ENCODE measurements at regions not wholly inside any gene's neighbourhood (a gene's known extent, or its start where the extent isn't known, plus 50 kb on each side); places are given as distances from the start of the nearest gene placed in this dataset.

DNA sequence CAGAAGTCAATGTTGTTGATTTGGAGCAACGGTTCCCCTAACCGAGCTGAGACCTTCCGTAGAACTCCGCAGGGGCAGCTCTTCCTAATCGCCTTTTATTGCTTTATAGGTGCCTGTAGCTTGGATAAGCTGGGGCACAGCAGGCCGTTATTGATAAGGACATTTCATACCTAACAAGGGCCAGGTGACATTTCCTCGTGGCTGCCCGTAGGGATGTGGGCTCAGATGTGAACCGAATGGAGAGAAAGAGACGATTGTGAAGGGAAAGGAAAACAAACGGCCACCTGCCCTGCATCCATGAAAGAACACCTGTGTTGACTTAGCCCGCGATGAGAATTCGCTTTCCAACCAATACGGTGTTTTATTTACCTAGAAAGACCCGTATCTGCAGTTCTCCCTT lies 53.3 kb upstream of the DACT2 start (continued):
- TF ChIP-seq, protein P1, sequence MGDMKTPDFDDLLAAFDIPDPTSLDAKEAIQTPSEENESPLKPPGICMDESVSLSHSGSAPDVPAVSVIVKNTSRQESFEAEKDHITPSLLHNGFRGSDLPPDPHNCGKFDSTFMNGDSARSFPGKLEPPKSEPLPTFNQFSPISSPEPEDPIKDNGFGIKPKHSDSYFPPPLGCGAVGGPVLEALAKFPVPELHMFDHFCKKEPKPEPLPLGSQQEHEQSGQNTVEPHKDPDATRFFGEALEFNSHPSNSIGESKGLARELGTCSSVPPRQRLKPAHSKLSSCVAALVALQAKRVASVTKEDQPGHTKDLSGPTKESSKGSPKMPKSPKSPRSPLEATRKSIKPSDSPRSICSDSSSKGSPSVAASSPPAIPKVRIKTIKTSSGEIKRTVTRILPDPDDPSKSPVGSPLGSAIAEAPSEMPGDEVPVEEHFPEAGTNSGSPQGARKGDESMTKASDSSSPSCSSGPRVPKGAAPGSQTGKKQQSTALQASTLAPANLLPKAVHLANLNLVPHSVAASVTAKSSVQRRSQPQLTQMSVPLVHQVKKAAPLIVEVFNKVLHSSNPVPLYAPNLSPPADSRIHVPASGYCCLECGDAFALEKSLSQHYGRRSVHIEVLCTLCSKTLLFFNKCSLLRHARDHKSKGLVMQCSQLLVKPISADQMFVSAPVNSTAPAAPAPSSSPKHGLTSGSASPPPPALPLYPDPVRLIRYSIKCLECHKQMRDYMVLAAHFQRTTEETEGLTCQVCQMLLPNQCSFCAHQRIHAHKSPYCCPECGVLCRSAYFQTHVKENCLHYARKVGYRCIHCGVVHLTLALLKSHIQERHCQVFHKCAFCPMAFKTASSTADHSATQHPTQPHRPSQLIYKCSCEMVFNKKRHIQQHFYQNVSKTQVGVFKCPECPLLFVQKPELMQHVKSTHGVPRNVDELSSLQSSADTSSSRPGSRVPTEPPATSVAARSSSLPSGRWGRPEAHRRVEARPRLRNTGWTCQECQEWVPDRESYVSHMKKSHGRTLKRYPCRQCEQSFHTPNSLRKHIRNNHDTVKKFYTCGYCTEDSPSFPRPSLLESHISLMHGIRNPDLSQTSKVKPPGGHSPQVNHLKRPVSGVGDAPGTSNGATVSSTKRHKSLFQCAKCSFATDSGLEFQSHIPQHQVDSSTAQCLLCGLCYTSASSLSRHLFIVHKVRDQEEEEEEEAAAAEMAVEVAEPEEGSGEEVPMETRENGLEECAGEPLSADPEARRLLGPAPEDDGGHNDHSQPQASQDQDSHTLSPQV (IDR thresholded peaks at IDR 0.05), result no peak
- no peak for TF ChIP-seq TCF7 (IDR thresholded peaks at IDR 0.05; ENCODE audit: borderline replicate concordance)

DNA sequence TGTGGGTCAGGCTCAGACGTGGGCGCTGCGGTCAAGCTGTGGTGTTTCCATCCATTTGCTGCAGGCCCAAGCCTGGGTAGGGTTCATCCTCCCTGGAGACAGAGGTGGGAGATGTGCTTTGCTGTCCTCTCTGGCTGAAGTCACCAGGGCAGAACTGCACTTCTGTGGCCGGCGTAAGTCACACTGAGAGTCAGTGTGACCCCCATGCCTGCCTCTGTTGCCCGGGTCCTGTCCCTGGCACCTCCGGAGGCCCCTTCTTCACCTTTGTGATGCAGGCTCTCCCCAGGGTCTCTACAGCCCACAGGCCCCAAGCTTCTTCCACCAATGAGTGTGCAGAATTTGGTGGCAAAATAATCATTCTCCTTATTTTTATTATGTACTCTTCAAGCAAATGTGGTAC lies 53.8 kb upstream of the DACT2 start:
- in situ Hi-C loops (cut with MboI) (loop anchor here (5.0 kb wide), 1 partner anchor 519 kb away; no protein-coding TSS in a partner anchor), intact Hi-C loops (cut with micrococcal nuclease) (no loop called here)
- H3K27ac ChIP-seq (ENCODE audit: extremely low read depth, low read depth, low read length), result no peak overlapping the region
- FAIRE-seq, result no peak
- H3K36me3 ChIP-seq (ENCODE audit: control insufficient read depth, insufficient read depth, low read length), result no peaks in the 10 kb centered on the region
- no peak overlapping the region for H3K4me2 ChIP-seq (ENCODE audit: insufficient read depth, low read length)
- H3K9me1 ChIP-seq (ENCODE audit: control insufficient read depth, insufficient read depth, low read length), result peaks cover 2% of the 10 kb centered on the region
- H3K9me3 ChIP-seq (replicated peaks; ENCODE audit: control insufficient read depth, insufficient read depth, low read depth, low read length), result no peaks in the 10 kb centered on the region
- H3K4me3 ChIP-seq, result no peak overlapping the region
- ChIA-PET CTCF (ENCODE audit: low intra/inter-chr PET ratio) (no interaction called here), POLR2A (interaction anchor here (0.6 kb wide), 1 partner anchor 689 kb away, joined by 3 read pairs; no protein-coding TSS in a partner anchor)
- DNase-seq (ENCODE audit: extremely low read depth in 1 of 4, low spot score in 3 of 4), result no peak
- H3K27me3 ChIP-seq (ENCODE audit: control insufficient read depth in 2 of 2, insufficient read depth in 2 of 2, low read length in 2 of 2), result peaks cover 8 to 69% of the 10 kb centered on the region in 2 experiments
- no TSS peak for BruUV-seq (replicated peaks)
- no peak overlapping the region for H3K9ac ChIP-seq (ENCODE audit: insufficient read depth in 1 of 2, low read depth in 2 of 2, low read length in 2 of 2)
- ATAC-seq, result no peak
- peaks cover 0 to 8% of the 10 kb centered on the region in 2 experiments; a peak in 2 of 5 replicates for H3K4me1 ChIP-seq (replicated peaks in 1 of 2; ENCODE audit: control insufficient read depth in 2 of 2, insufficient read depth in 2 of 2, low read length in 2 of 2)
- no peaks in the 10 kb centered on the region for H3K79me2 ChIP-seq (ENCODE audit: control insufficient read depth, insufficient read depth, low read length)
- no peak overlapping the region for H2AFZ ChIP-seq (ENCODE audit: low read depth, low read length)
- 0% methylated on average over 7 of the region's 7 CpGs for WGBS (ENCODE audit: insufficient coverage, low coverage, missing lambda C conversion rate)
- H4K20me1 ChIP-seq (replicated peaks; ENCODE audit: control insufficient read depth, insufficient read depth, low read length), result peaks cover 4% of the 10 kb centered on the region
- TF ChIP-seq, protein P2, sequence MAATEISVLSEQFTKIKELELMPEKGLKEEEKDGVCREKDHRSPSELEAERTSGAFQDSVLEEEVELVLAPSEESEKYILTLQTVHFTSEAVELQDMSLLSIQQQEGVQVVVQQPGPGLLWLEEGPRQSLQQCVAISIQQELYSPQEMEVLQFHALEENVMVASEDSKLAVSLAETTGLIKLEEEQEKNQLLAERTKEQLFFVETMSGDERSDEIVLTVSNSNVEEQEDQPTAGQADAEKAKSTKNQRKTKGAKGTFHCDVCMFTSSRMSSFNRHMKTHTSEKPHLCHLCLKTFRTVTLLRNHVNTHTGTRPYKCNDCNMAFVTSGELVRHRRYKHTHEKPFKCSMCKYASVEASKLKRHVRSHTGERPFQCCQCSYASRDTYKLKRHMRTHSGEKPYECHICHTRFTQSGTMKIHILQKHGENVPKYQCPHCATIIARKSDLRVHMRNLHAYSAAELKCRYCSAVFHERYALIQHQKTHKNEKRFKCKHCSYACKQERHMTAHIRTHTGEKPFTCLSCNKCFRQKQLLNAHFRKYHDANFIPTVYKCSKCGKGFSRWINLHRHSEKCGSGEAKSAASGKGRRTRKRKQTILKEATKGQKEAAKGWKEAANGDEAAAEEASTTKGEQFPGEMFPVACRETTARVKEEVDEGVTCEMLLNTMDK (IDR thresholded peaks at IDR 0.05; ENCODE audit: borderline replicate concordance, insufficient read depth, low read depth, low read length, poor library complexity, severe bottlenecking), result no peak
- TF ChIP-seq MBD2 (IDR thresholded peaks at IDR 0.05; ENCODE audit: borderline replicate concordance, low read depth) (no peak), SMARCA4 (IDR thresholded peaks at IDR 0.05) (no peak), POLR2G (IDR thresholded peaks at IDR 0.05; ENCODE audit: low read depth, low read length) (no peak), ZSCAN32 (CRISPR knock-in tag; IDR thresholded peaks at IDR 0.05) (no peak), ZNF165 (CRISPR knock-in tag; IDR thresholded peaks at IDR 0.05; ENCODE audit: borderline replicate concordance) (no peak), ZC3H11A (IDR thresholded peaks at IDR 0.05; ENCODE audit: low read depth, low read length) (no peak)
- TF ChIP-seq, protein P3, sequence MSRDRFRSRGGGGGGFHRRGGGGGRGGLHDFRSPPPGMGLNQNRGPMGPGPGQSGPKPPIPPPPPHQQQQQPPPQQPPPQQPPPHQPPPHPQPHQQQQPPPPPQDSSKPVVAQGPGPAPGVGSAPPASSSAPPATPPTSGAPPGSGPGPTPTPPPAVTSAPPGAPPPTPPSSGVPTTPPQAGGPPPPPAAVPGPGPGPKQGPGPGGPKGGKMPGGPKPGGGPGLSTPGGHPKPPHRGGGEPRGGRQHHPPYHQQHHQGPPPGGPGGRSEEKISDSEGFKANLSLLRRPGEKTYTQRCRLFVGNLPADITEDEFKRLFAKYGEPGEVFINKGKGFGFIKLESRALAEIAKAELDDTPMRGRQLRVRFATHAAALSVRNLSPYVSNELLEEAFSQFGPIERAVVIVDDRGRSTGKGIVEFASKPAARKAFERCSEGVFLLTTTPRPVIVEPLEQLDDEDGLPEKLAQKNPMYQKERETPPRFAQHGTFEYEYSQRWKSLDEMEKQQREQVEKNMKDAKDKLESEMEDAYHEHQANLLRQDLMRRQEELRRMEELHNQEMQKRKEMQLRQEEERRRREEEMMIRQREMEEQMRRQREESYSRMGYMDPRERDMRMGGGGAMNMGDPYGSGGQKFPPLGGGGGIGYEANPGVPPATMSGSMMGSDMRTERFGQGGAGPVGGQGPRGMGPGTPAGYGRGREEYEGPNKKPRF (IDR thresholded peaks at IDR 0.05; ENCODE audit: low read depth, low read length), result no peak
- TF ChIP-seq, protein P4, sequence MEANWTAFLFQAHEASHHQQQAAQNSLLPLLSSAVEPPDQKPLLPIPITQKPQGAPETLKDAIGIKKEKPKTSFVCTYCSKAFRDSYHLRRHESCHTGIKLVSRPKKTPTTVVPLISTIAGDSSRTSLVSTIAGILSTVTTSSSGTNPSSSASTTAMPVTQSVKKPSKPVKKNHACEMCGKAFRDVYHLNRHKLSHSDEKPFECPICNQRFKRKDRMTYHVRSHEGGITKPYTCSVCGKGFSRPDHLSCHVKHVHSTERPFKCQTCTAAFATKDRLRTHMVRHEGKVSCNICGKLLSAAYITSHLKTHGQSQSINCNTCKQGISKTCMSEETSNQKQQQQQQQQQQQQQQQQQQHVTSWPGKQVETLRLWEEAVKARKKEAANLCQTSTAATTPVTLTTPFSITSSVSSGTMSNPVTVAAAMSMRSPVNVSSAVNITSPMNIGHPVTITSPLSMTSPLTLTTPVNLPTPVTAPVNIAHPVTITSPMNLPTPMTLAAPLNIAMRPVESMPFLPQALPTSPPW (CRISPR knock-in tag; IDR thresholded peaks at IDR 0.05), result no peak
